CD14-positive monocyte (primary cell): ENCODE measurements at regions not wholly inside any gene's neighbourhood (a gene's known extent, or its start where the extent isn't known, plus 50 kb on each side); places are given as distances from the start of the nearest gene placed in this dataset.

Experiments used
- DNase-seq, 3 donors: peaks; one replicate each; pipeline ENCODE4 v3.0.0-alpha.2; 2011 to 2022
- H2AFZ ChIP-seq: 2 replicates; pipeline ENCODE4 v1.6.0; 2012; ENCODE audit warnings: mild to moderate bottlenecking, low read depth, low read length, inconsistent platforms; ENCODE audit not compliant: insufficient read depth, poor library complexity, severe bottlenecking
- H3K27ac ChIP-seq, 2 donors: 1 replicate in 1 of 2; 2 replicates in 1 of 2; pipeline ENCODE4 v1.5.1; 2012 to 2013; ENCODE audit warnings: low read length in 2 of 2, control low read depth in 1 of 2, inconsistent platforms in 1 of 2, low read depth in 1 of 2, mild to moderate bottlenecking in 1 of 2
- H3K27me3 ChIP-seq, 2 donors: one replicate each; pipeline versions ENCODE4 v1.6.0 to v1.6.1; 2011 to 2013; ENCODE audit warnings: low read length in 2 of 2; ENCODE audit not compliant: control insufficient read depth in 2 of 2, insufficient read depth in 2 of 2
- H3K36me3 ChIP-seq, 2 donors: replicated peaks in 1 of 2; 1 replicate in 1 of 2; 2 replicates in 1 of 2; pipeline versions ENCODE4 v1.5.1 to v1.6.1; 2012 to 2013; ENCODE audit warnings: low read length in 2 of 2, control low read depth in 1 of 2, inconsistent platforms in 1 of 2, mild to moderate bottlenecking in 1 of 2; ENCODE audit not compliant: insufficient read depth in 2 of 2, control insufficient read depth in 1 of 2
- H3K4me1 ChIP-seq, 2 donors: 1 replicate in 1 of 2; 2 replicates in 1 of 2; pipeline versions ENCODE4 v1.5.1 to v1.6.1; 2012 to 2013; ENCODE audit warnings: low read length in 2 of 2, control low read depth in 1 of 2, inconsistent platforms in 1 of 2, mild to moderate bottlenecking in 1 of 2, moderate library complexity in 1 of 2; ENCODE audit not compliant: insufficient read depth in 2 of 2, control insufficient read depth in 1 of 2
- H3K4me2 ChIP-seq: replicated peaks from 2 replicates; pipeline ENCODE3; 2012; ENCODE audit warnings: low read length, moderate library complexity, mild to moderate bottlenecking; ENCODE audit not compliant: poor library complexity, severe bottlenecking; ENCODE audit errors: extremely low read depth
- H3K4me3 ChIP-seq, 3 experiments: fragments of 200-600 bp in 1 of 3; sonication (generic) in 1 of 3; replicated peaks in 1 of 3; 1 replicate in 2 of 3; 2 replicates in 1 of 3; pipeline ENCODE4 v1.5.1; 2011 to 2013; ENCODE audit warnings: low read length in 3 of 3, mild to moderate bottlenecking in 3 of 3, control low read depth in 2 of 3, low read depth in 2 of 3, inconsistent platforms in 1 of 3, moderate library complexity in 1 of 3
- H3K79me2 ChIP-seq: 2 replicates; pipeline ENCODE4 v1.6.0; 2012; ENCODE audit warnings: mild to moderate bottlenecking, control low read depth, inconsistent platforms, low read length, moderate library complexity; ENCODE audit not compliant: insufficient read depth
- H3K9ac ChIP-seq: 2 replicates; pipeline ENCODE4 v1.6.0; 2017; ENCODE audit warnings: low read length, mild to moderate bottlenecking; ENCODE audit not compliant: insufficient read depth, poor library complexity, severe bottlenecking
- H3K9me3 ChIP-seq, 2 donors: replicated peaks in 1 of 2; 1 replicate in 1 of 2; 2 replicates in 1 of 2; pipeline versions ENCODE4 v1.5.1 to v1.6.1; 2012 to 2013; ENCODE audit warnings: low read length in 2 of 2, control low read depth in 1 of 2; ENCODE audit not compliant: control insufficient read depth in 1 of 2, insufficient read depth in 1 of 2
- H4K20me1 ChIP-seq: 2 replicates; pipeline ENCODE4 v1.6.0; 2012; ENCODE audit warnings: mild to moderate bottlenecking, low read length, control low read depth, moderate library complexity; ENCODE audit not compliant: insufficient read depth
- H3K27ac Mint-ChIP-seq, 7 donors: one replicate each; pipeline ENCODE4 v1.8.0; 2020; ENCODE audit warnings: mild to moderate bottlenecking in 7 of 7, mixed read lengths in 7 of 7, moderate library complexity in 6 of 7, inconsistent platforms in 2 of 7
- H3K27me3 Mint-ChIP-seq, 3 donors: one replicate each; pipeline ENCODE4 v1.8.0; 2021 to 2022; ENCODE audit warnings: low read depth in 3 of 3, mild to moderate bottlenecking in 3 of 3, mixed read lengths in 3 of 3, moderate library complexity in 3 of 3, inconsistent platforms in 1 of 3
- H3K36me3 Mint-ChIP-seq, 2 donors: one replicate each; pipeline ENCODE4 v1.8.0; 2020; ENCODE audit warnings: mixed read lengths in 2 of 2, inconsistent platforms in 1 of 2, mild to moderate bottlenecking in 1 of 2
- H3K4me1 Mint-ChIP-seq: one replicate; pipeline ENCODE4 v1.8.0; 2020; ENCODE audit warnings: mild to moderate bottlenecking, mixed read lengths
- H3K4me3 Mint-ChIP-seq, 2 donors: one replicate each; pipeline ENCODE4 v1.8.0; 2020; ENCODE audit warnings: mild to moderate bottlenecking in 2 of 2, mixed read lengths in 2 of 2, moderate library complexity in 1 of 2
- H3K9me3 Mint-ChIP-seq, 7 donors: one replicate each; pipeline ENCODE4 v1.8.0; 2020 to 2022; ENCODE audit warnings: mixed read lengths in 7 of 7, mild to moderate bottlenecking in 6 of 7, moderate library complexity in 6 of 7, inconsistent platforms in 2 of 7
- WGBS: methylation state at CpG from one replicate; pipeline ENCODE4 v1.1.5; 2013; ENCODE audit warnings: missing lambda C conversion rate; ENCODE audit not compliant: insufficient coverage; 5-methylcytosine and 5-hydroxymethylcytosine counted together
- intact Hi-C, 2 donors: fragments of 100-400 bp; cut with micrococcal nuclease; formaldehyde crosslinking; loops; one replicate each; pipeline versions ENCODE4 v1.15.0 to v1.15.1; 2023
- TF ChIP-seq, protein P1 (sequence below): fragments of 200-600 bp; IDR thresholded peaks from one replicate; pipeline ENCODE4 v1.8.0; 2022; ENCODE audit warnings: antibody characterized with exemption, mild to moderate bottlenecking

DNA sequence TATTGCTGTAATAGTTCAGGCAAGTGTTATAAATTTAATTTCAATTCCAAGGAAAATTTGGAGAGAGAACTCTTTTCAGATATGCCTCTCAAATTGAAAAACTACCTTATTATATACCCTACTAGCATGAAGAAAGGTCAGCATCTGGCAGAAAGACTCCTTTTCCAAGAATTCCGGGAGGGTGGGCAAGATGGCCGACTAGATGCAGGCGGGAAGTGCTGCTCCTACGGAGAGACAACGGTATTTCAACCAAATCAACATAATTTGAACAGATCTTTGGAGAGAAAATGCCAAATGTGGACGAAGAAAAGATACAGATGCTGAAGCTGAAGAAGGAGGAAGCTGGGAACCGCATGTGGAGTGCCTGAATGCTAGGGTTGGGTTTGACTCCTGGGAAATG is 53.8 kb upstream of the INTU start:
- no peak for DNase-seq
- no peaks in the 10 kb centered on the region for H4K20me1 ChIP-seq
- Mint-ChIP-seq H3K4me3 (no peak overlapping the region), H3K27me3 (peaks cover 1 to 4% (median 1%) of the 10 kb centered on the region in 3 donors), H3K4me1 (peaks cover 5% of the 10 kb centered on the region), H3K36me3 (no peaks in the 10 kb centered on the region), H3K27ac (no peak overlapping the region), H3K9me3 (peaks cover 0 to 10% (median 4%) of the 10 kb centered on the region in 7 donors)
- intact Hi-C loops = no loop called here
- TF ChIP-seq, protein P1, sequence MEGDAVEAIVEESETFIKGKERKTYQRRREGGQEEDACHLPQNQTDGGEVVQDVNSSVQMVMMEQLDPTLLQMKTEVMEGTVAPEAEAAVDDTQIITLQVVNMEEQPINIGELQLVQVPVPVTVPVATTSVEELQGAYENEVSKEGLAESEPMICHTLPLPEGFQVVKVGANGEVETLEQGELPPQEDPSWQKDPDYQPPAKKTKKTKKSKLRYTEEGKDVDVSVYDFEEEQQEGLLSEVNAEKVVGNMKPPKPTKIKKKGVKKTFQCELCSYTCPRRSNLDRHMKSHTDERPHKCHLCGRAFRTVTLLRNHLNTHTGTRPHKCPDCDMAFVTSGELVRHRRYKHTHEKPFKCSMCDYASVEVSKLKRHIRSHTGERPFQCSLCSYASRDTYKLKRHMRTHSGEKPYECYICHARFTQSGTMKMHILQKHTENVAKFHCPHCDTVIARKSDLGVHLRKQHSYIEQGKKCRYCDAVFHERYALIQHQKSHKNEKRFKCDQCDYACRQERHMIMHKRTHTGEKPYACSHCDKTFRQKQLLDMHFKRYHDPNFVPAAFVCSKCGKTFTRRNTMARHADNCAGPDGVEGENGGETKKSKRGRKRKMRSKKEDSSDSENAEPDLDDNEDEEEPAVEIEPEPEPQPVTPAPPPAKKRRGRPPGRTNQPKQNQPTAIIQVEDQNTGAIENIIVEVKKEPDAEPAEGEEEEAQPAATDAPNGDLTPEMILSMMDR = no peak
- H2AFZ ChIP-seq = no peak overlapping the region
- no peak overlapping the region for H3K27ac ChIP-seq
- no peaks in the 10 kb centered on the region for H3K4me1 ChIP-seq
- 100% methylated on average over 2 of the region's 7 CpGs for WGBS
- no peaks in the 10 kb centered on the region for H3K36me3 ChIP-seq
- H3K4me2 ChIP-seq = no peak overlapping the region
- no peak overlapping the region for H3K9ac ChIP-seq
- H3K27me3 ChIP-seq = peaks cover 0 to 3% of the 10 kb centered on the region in 2 donors
- no peaks in the 10 kb centered on the region for H3K79me2 ChIP-seq
- peaks cover 0 to 7% of the 10 kb centered on the region in 2 donors for H3K9me3 ChIP-seq
- no peak overlapping the region for H3K4me3 ChIP-seq

DNA sequence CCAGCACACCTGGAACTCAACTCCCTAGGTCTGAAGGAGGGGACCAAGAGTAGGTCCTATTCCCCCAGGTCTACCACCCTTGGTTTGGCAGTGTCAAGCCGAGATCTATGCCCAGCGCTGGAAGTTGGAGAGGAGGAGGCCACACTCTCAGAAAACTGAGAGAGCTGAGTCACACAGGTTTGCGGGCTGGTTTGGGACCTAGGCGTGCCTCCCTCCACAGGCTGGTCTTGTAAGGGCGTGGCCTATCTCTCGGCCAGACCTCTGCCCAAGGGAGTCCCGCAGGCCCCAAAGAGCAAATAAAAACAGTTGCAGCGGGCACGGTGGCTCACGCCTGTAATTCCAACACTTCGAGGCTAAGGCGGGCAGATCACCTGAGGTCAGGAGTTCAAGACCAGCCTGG is 52.9 kb upstream of the INTU start:
- Histone ChIP-seq H3K4me1 (no peaks in the 10 kb centered on the region), H3K4me2 (no peak overlapping the region), H2AFZ (no peak overlapping the region), H4K20me1 (no peaks in the 10 kb centered on the region), H3K4me3 (no peak overlapping the region), H3K9ac (no peak overlapping the region), H3K27me3 (peaks cover 0 to 2% of the 10 kb centered on the region in 2 donors), H3K9me3 (peaks cover 0 to 7% of the 10 kb centered on the region in 2 donors), H3K36me3 (no peaks in the 10 kb centered on the region), H3K27ac (no peak overlapping the region), H3K79me2 (no peaks in the 10 kb centered on the region)
- Mint-ChIP-seq H3K27ac (peak overlapping the region in 3 of 7 donors; percentile 18 to 70 (median 32)), H3K9me3 (peaks cover 0 to 10% (median 4%) of the 10 kb centered on the region in 7 donors), H3K36me3 (no peaks in the 10 kb centered on the region), H3K4me1 (peaks cover 5% of the 10 kb centered on the region), H3K27me3 (peaks cover 1 to 2% (median 1%) of the 10 kb centered on the region in 3 donors), H3K4me3 (no peak overlapping the region)
- 95% methylated on average over 7 of the region's 12 CpGs for WGBS
- no peak for DNase-seq
- TF ChIP-seq, protein P1 = no peak
- intact Hi-C loops = no loop called here
